Panc1 (cell line): ENCODE measurements at regions not wholly inside any gene's neighbourhood (a gene's known extent, or its start where the extent isn't known, plus 50 kb on each side); places are given as distances from the start of the nearest gene placed in this dataset.

Experiments
- ATAC-seq: fragments of 200-7000 bp; cut with Tn5 transposase; 2 replicates; pipeline ENCODE4 v1.9.1; 2020; ENCODE audit warnings: mild to moderate bottlenecking, moderate library complexity
- BruUV-seq: library from RNA; stranded (reverse); fragments of 400-500 nt; replicated peaks from 2 replicates; lab custom pipeline; 2021; lab: Mats Ljungman, UMichigan
- CTCF ChIA-PET: fragments of 300-600 bp; sonication (Branson Sonifier 250); formaldehyde crosslinking; loops from one replicate; lab custom pipeline; 2022; ENCODE audit warnings: antibody characterized with exemption; lab: Charles Lee
- POLR2A ChIA-PET: fragments of 300-600 bp; sonication (Branson Sonifier 250); formaldehyde crosslinking; loops from one replicate; lab custom pipeline; 2022; ENCODE audit warnings: antibody characterized with exemption; lab: Charles Lee
- DNase-seq: peaks from one replicate; pipeline ENCODE4 v3.0.0-alpha.2; 2010; ENCODE audit warnings: low read depth, low spot score
- H3K27ac ChIP-seq: 2 replicates; pipeline ENCODE4 v1.5.1; 2011; ENCODE audit warnings: mild to moderate bottlenecking, low read length, inconsistent platforms
- H3K27me3 ChIP-seq: fragments of 200-500 bp; sonication (Bioruptor generic); 2 replicates; pipeline ENCODE4 v1.6.0; 2014; ENCODE audit warnings: low read length, inconsistent platforms; ENCODE audit not compliant: control insufficient read depth, insufficient read depth
- H3K36me3 ChIP-seq: fragments of 200-500 bp; sonication (Bioruptor generic); 2 replicates; pipeline ENCODE4 v1.5.1; 2014; ENCODE audit warnings: inconsistent platforms, mild to moderate bottlenecking, low read length, moderate library complexity; ENCODE audit not compliant: control insufficient read depth, insufficient read depth
- H3K4me1 ChIP-seq: 2 replicates; pipeline ENCODE4 v1.5.1; 2011; ENCODE audit warnings: inconsistent platforms, mild to moderate bottlenecking, low read length, moderate library complexity; ENCODE audit not compliant: control insufficient read depth, insufficient read depth
- H3K4me3 ChIP-seq, 2 experiments: 2 replicates each; pipeline ENCODE4 v1.5.1; 2011 to 2012; ENCODE audit warnings: low read depth in 2 of 2, low read length in 2 of 2, mild to moderate bottlenecking in 2 of 2, inconsistent platforms in 1 of 2, moderate library complexity in 1 of 2
- H3K9me3 ChIP-seq: fragments of 200-500 bp; sonication (Bioruptor generic); 2 replicates; pipeline ENCODE4 v1.5.1; 2014; ENCODE audit warnings: low read depth, mild to moderate bottlenecking, inconsistent platforms, low read length, moderate library complexity; ENCODE audit not compliant: control insufficient read depth, insufficient read depth
- POLR2AphosphoS5 ChIP-seq: IDR thresholded peaks from 2 replicates; pipeline ENCODE4 v1.6.1; 2012; ENCODE audit warnings: mild to moderate bottlenecking, low read depth, low read length, moderate library complexity
- SIN3A ChIP-seq: IDR thresholded peaks from 2 replicates; pipeline ENCODE4 v1.6.1; 2012; ENCODE audit warnings: low read depth, mild to moderate bottlenecking, low read length, moderate library complexity, borderline replicate concordance; ENCODE audit not compliant: insufficient read depth
- TCF7L2 ChIP-seq: IDR thresholded peaks from 2 replicates; pipeline ENCODE4 v1.6.1; 2011; ENCODE audit warnings: mild to moderate bottlenecking, low read depth, low read length, inconsistent platforms
- in situ Hi-C: cut with HindIII; loops from 2 replicates; pipeline ENCODE4 v1.10.0; 2016; ENCODE audit warnings: low sequenced_read_pairs, low pct_unique_long_range_greater_than_20kb
- intact Hi-C: fragments of 100-400 bp; cut with micrococcal nuclease; formaldehyde crosslinking; loops from one replicate; pipeline ENCODE4 v1.10.0; 2022; ENCODE audit not compliant: unreplicated experiment
- TF ChIP-seq, protein P1 (sequence below): fragments of 450-650 bp; IDR thresholded peaks from 2 replicates; pipeline ENCODE4 v1.5.1; 2017; ENCODE audit warnings: mild to moderate bottlenecking
- TF ChIP-seq, protein P2 (sequence below), 2 experiments: IDR thresholded peaks; 2 replicates each; pipeline ENCODE4 v1.6.1; 2011 to 2012; ENCODE audit warnings: low read depth in 2 of 2, control low read depth in 1 of 2, low read length in 1 of 2, mild to moderate bottlenecking in 1 of 2, moderate library complexity in 1 of 2; ENCODE audit not compliant: insufficient read depth in 1 of 2

GRCh38 chr5:6086871-6087270 lies 291.5 kb downstream of the MED10 start:
- intact Hi-C loops (no loop called here), in situ Hi-C loops (no loop called here)
- no peaks in the 10 kb centered on the region for H3K4me1 ChIP-seq
- no peaks in the 10 kb centered on the region for H3K36me3 ChIP-seq
- ChIA-PET POLR2A (no interaction called here), CTCF (no interaction called here)
- H3K9me3 ChIP-seq: no peaks in the 10 kb centered on the region
- ATAC-seq (no peak), DNase-seq (no peak)
- no TSS peak for BruUV-seq
- H3K27me3 ChIP-seq: no peaks in the 10 kb centered on the region; the same call in 1 of the 2 replicates
- H3K27ac ChIP-seq: no peak overlapping the region
- H3K4me3 ChIP-seq: no peak overlapping the region
- TF ChIP-seq POLR2AphosphoS5 (no peak), SIN3A (no peak), TCF7L2 (no peak)
- TF ChIP-seq, protein P1, sequence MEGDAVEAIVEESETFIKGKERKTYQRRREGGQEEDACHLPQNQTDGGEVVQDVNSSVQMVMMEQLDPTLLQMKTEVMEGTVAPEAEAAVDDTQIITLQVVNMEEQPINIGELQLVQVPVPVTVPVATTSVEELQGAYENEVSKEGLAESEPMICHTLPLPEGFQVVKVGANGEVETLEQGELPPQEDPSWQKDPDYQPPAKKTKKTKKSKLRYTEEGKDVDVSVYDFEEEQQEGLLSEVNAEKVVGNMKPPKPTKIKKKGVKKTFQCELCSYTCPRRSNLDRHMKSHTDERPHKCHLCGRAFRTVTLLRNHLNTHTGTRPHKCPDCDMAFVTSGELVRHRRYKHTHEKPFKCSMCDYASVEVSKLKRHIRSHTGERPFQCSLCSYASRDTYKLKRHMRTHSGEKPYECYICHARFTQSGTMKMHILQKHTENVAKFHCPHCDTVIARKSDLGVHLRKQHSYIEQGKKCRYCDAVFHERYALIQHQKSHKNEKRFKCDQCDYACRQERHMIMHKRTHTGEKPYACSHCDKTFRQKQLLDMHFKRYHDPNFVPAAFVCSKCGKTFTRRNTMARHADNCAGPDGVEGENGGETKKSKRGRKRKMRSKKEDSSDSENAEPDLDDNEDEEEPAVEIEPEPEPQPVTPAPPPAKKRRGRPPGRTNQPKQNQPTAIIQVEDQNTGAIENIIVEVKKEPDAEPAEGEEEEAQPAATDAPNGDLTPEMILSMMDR: no peak
- TF ChIP-seq, protein P2, sequence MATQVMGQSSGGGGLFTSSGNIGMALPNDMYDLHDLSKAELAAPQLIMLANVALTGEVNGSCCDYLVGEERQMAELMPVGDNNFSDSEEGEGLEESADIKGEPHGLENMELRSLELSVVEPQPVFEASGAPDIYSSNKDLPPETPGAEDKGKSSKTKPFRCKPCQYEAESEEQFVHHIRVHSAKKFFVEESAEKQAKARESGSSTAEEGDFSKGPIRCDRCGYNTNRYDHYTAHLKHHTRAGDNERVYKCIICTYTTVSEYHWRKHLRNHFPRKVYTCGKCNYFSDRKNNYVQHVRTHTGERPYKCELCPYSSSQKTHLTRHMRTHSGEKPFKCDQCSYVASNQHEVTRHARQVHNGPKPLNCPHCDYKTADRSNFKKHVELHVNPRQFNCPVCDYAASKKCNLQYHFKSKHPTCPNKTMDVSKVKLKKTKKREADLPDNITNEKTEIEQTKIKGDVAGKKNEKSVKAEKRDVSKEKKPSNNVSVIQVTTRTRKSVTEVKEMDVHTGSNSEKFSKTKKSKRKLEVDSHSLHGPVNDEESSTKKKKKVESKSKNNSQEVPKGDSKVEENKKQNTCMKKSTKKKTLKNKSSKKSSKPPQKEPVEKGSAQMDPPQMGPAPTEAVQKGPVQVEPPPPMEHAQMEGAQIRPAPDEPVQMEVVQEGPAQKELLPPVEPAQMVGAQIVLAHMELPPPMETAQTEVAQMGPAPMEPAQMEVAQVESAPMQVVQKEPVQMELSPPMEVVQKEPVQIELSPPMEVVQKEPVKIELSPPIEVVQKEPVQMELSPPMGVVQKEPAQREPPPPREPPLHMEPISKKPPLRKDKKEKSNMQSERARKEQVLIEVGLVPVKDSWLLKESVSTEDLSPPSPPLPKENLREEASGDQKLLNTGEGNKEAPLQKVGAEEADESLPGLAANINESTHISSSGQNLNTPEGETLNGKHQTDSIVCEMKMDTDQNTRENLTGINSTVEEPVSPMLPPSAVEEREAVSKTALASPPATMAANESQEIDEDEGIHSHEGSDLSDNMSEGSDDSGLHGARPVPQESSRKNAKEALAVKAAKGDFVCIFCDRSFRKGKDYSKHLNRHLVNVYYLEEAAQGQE (IDR thresholded peaks at IDR 0.05; ENCODE audit: insufficient read depth in 1 of 2, low read depth in 2 of 2, low read length in 1 of 2): no peak

DNA sequence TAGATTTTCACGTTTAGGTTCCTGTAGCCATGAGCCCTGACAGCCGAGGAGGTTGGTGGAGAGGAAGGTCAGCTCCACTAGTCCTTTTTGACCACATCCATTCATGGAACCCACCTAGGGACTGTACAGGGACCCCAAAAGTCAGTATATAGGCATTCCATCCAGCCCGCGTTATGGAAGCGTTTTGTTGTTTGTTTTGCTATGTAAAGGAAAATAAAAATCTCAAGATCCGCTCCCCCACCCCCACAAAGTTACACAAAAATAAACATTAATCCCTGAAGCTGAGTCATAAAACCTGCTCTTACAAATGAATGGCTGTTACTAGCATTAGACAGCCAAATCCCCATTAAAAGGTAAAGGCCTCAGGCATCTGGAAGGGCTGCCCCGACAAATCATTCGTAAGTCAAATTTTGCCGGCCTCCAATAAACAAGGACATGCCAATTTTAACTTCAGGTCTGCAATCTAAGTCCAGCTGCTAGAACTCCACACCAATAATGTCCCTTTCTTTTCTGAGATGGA lies 292.9 kb downstream of the MED10 start:
- CTCF ChIA-PET: interaction anchor here (0.5 kb wide), 1 partner anchor 11 kb away, joined by 5 read pairs; no protein-coding TSS in a partner anchor
- no peak overlapping the region for H3K4me3 ChIP-seq
- TF ChIP-seq, protein P2 (IDR thresholded peaks at IDR 0.05; ENCODE audit: insufficient read depth in 1 of 2, low read depth in 2 of 2, low read length in 1 of 2): no peak
- no peak for TF ChIP-seq TCF7L2
- no peak for TF ChIP-seq POLR2AphosphoS5
- TF ChIP-seq SIN3A: no peak
- TF ChIP-seq, protein P1: no peak

More for the DNA sequence above, 292.9 kb downstream of the MED10 start:
- POLR2A ChIA-PET: no interaction called here
- Histone ChIP-seq H3K27me3 (no peaks in the 10 kb centered on the region; the same call in 1 of the 2 replicates), H3K4me1 (no peaks in the 10 kb centered on the region), H3K36me3 (no peaks in the 10 kb centered on the region), H3K27ac (no peak overlapping the region), H3K9me3 (no peaks in the 10 kb centered on the region)
- DNase-seq: no peak
- intact Hi-C loops: no loop called here
- ATAC-seq: no peak
- no TSS peak for BruUV-seq
- in situ Hi-C loops: no loop called here
